GM23338 (cell line): ENCODE measurements at regions not wholly inside any gene's neighbourhood (a gene's known extent, or its start where the extent isn't known, plus 50 kb on each side); places are given as distances from the start of the nearest gene placed in this dataset.

Source experiments
- ATAC-seq: fragments of 200-7000 bp; cut with Tn5 transposase; 3 replicates; pipeline ENCODE4 v1.9.1; 2020
- DNase-seq: peaks from one replicate; pipeline ENCODE4 v3.0.0-alpha.2; 2015; ENCODE audit warnings: low spot score
- H2AFZ ChIP-seq: fragments of 200-600 bp; sonication (generic); 2 replicates; pipeline ENCODE4 v1.8.0; 2016; ENCODE audit warnings: antibody characterized with exemption, mild to moderate bottlenecking, moderate library complexity
- H3F3A ChIP-seq: fragments of 200-600 bp; sonication (generic); replicated peaks from 2 replicates; pipeline ENCODE4 v1.8.0; 2017; ENCODE audit warnings: antibody characterized with exemption, mixed run types, low read depth
- H3K27ac ChIP-seq: fragments of 200-600 bp; sonication (generic); 2 replicates; pipeline ENCODE4 v1.6.1; 2016; ENCODE audit warnings: low read depth
- H3K27me3 ChIP-seq: fragments of 200-600 bp; sonication (generic); 2 replicates; pipeline ENCODE4 v1.8.0; 2016; ENCODE audit warnings: mild to moderate bottlenecking, mixed run types, moderate library complexity; ENCODE audit not compliant: insufficient read depth
- H3K36me3 ChIP-seq: fragments of 200-600 bp; sonication (generic); 2 replicates; pipeline ENCODE4 v1.8.0; 2016; ENCODE audit warnings: mild to moderate bottlenecking; ENCODE audit not compliant: insufficient read depth
- H3K4me1 ChIP-seq: fragments of 200-600 bp; sonication (generic); 2 replicates; pipeline ENCODE4 v1.8.0; 2016; ENCODE audit warnings: mild to moderate bottlenecking, moderate library complexity; ENCODE audit not compliant: insufficient read depth
- H3K4me2 ChIP-seq: fragments of 200-600 bp; sonication (generic); 2 replicates; pipeline ENCODE4 v1.7.1; 2017; ENCODE audit warnings: mixed run types
- H3K4me3 ChIP-seq: fragments of 200-600 bp; sonication (generic); 2 replicates; pipeline ENCODE4 v1.6.1; 2016; ENCODE audit warnings: mixed run types
- H3K79me2 ChIP-seq: fragments of 200-600 bp; sonication (generic); replicated peaks from 2 replicates; pipeline ENCODE4 v1.8.0; 2017; ENCODE audit warnings: mild to moderate bottlenecking; ENCODE audit not compliant: insufficient read depth
- H3K9me2 ChIP-seq: fragments of 200-600 bp; sonication (generic); 2 replicates; pipeline ENCODE4 v1.8.0; 2017; ENCODE audit not compliant: insufficient read depth
- H4K20me1 ChIP-seq: fragments of 200-600 bp; sonication (generic); replicated peaks from 2 replicates; pipeline ENCODE4 v1.8.0; 2017; ENCODE audit warnings: mild to moderate bottlenecking; ENCODE audit not compliant: insufficient read depth
- H3K27ac Mint-ChIP-seq: 2 replicates; pipeline ENCODE4 v1.8.0; 2020; ENCODE audit warnings: inconsistent platforms, mild to moderate bottlenecking, moderate library complexity, mixed read lengths
- H3K27me3 Mint-ChIP-seq: 3 replicates; pipeline ENCODE4 v1.8.0; 2022; ENCODE audit warnings: low read depth, mild to moderate bottlenecking, moderate library complexity, mixed read lengths, inconsistent platforms; ENCODE audit not compliant: insufficient read depth, poor library complexity
- H3K36me3 Mint-ChIP-seq: 3 replicates; pipeline ENCODE4 v1.8.0; 2021; ENCODE audit warnings: low read depth, mild to moderate bottlenecking, inconsistent platforms, moderate library complexity, mixed read lengths
- H3K4me1 Mint-ChIP-seq: 3 replicates; pipeline ENCODE4 v1.8.0; 2020; ENCODE audit warnings: mild to moderate bottlenecking, inconsistent platforms, mixed read lengths
- H3K4me3 Mint-ChIP-seq: 3 replicates; pipeline ENCODE4 v1.8.0; 2021; ENCODE audit warnings: moderate library complexity, mild to moderate bottlenecking, inconsistent platforms, mixed read lengths
- H3K9me3 Mint-ChIP-seq: 3 replicates; pipeline ENCODE4 v1.8.0; 2020; ENCODE audit warnings: moderate library complexity, mild to moderate bottlenecking, inconsistent platforms, mixed read lengths
- CREB1 ChIP-seq: fragments of 250-450 bp; sonication (Bioruptor Pico); IDR thresholded peaks from 2 replicates; pipeline ENCODE4 v1.5.0; 2020; ENCODE audit warnings: low read depth, mild to moderate bottlenecking, moderate library complexity
- CTCF ChIP-seq, 2 experiments: fragments of 200-600 bp in 1 of 2; sonication (generic) in 1 of 2; conservative IDR thresholded peaks; 2 replicates each; pipeline versions ENCODE4 v1.5.1 to v1.6.1; 2016 to 2017; ENCODE audit warnings: antibody characterized with exemption in 2 of 2, low read depth in 2 of 2, mild to moderate bottlenecking in 2 of 2, moderate library complexity in 1 of 2
- EZH2phosphoT487 ChIP-seq: fragments of 200-600 bp; sonication (generic); IDR thresholded peaks from one replicate; pipeline ENCODE4 v1.8.1; 2018; ENCODE audit warnings: antibody characterized with exemption; ENCODE audit not compliant: unreplicated experiment
- POLR2AphosphoS5 ChIP-seq: IDR thresholded peaks from 2 replicates; pipeline ENCODE4 v1.6.1; 2016; ENCODE audit warnings: antibody characterized with exemption, low read depth
- ZNF114 ChIP-seq: fragments of 250-450 bp; sonication (Bioruptor Pico); IDR thresholded peaks from 2 replicates; pipeline ENCODE4 v1.5.0; 2020; ENCODE audit warnings: mild to moderate bottlenecking, moderate library complexity
- ZNF331 ChIP-seq: fragments of 250-450 bp; sonication (Bioruptor Pico); IDR thresholded peaks from 2 replicates; pipeline ENCODE4 v1.5.0; 2020; ENCODE audit warnings: low read depth, mild to moderate bottlenecking, moderate library complexity
- ZNF462 ChIP-seq: fragments of 250-450 bp; sonication (Bioruptor Pico); IDR thresholded peaks from 2 replicates; pipeline ENCODE4 v1.5.0; 2020; ENCODE audit warnings: mild to moderate bottlenecking, moderate library complexity
- TF ChIP-seq, protein P1 (sequence below): IDR thresholded peaks from one replicate; pipeline ENCODE4 v1.6.1; 2018; ENCODE audit warnings: antibody characterized with exemption; ENCODE audit not compliant: unreplicated experiment
- TF ChIP-seq, protein P2 (sequence below): IDR thresholded peaks from 2 replicates; pipeline ENCODE4 v1.6.1; 2016; ENCODE audit warnings: antibody characterized with exemption

DNA sequence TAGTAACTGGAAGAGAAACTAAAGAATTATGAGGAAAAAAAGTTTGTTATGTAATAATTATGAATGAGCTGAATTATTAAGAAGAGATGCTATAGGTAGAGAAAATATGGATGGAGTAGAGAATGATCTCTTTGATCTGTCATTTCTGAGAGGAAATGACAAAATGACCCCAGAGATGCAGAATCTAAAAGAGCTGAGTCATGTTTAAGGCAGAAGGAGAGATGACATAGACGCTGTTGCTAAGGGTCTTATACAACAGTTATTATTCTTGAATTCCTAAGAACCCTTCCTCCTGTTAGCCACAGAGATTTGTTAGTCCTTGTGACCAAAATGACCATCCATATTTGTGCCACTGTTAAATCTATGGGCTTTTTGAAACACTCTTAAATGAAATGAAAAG is 58.3 kb upstream of the FREM2 start (continued):
- TF ChIP-seq, protein P1, sequence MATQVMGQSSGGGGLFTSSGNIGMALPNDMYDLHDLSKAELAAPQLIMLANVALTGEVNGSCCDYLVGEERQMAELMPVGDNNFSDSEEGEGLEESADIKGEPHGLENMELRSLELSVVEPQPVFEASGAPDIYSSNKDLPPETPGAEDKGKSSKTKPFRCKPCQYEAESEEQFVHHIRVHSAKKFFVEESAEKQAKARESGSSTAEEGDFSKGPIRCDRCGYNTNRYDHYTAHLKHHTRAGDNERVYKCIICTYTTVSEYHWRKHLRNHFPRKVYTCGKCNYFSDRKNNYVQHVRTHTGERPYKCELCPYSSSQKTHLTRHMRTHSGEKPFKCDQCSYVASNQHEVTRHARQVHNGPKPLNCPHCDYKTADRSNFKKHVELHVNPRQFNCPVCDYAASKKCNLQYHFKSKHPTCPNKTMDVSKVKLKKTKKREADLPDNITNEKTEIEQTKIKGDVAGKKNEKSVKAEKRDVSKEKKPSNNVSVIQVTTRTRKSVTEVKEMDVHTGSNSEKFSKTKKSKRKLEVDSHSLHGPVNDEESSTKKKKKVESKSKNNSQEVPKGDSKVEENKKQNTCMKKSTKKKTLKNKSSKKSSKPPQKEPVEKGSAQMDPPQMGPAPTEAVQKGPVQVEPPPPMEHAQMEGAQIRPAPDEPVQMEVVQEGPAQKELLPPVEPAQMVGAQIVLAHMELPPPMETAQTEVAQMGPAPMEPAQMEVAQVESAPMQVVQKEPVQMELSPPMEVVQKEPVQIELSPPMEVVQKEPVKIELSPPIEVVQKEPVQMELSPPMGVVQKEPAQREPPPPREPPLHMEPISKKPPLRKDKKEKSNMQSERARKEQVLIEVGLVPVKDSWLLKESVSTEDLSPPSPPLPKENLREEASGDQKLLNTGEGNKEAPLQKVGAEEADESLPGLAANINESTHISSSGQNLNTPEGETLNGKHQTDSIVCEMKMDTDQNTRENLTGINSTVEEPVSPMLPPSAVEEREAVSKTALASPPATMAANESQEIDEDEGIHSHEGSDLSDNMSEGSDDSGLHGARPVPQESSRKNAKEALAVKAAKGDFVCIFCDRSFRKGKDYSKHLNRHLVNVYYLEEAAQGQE: no peak

- no peaks in the 10 kb centered on the region for H3K27me3 Mint-ChIP-seq
- H3K4me1 ChIP-seq: peaks cover 7% of the 10 kb centered on the region; the same call in 1 of the 2 replicates
- no peaks in the 10 kb centered on the region for H3K79me2 ChIP-seq
- H3F3A ChIP-seq: no peaks in the 10 kb centered on the region
- no peak for ATAC-seq
- peaks cover 20% of the 10 kb centered on the region for H3K4me1 Mint-ChIP-seq
- no peaks in the 10 kb centered on the region for H3K36me3 ChIP-seq
- no peaks in the 10 kb centered on the region for H4K20me1 ChIP-seq
- no peaks in the 10 kb centered on the region for H3K36me3 Mint-ChIP-seq
- H3K4me3 Mint-ChIP-seq: no peak overlapping the region
- H3K9me3 Mint-ChIP-seq: no peaks in the 10 kb centered on the region
- no peaks in the 10 kb centered on the region for H3K9me2 ChIP-seq
- no peak overlapping the region for H3K4me2 ChIP-seq
- peak overlapping the region; percentile 11 for H3K27ac Mint-ChIP-seq
- no peak overlapping the region for H2AFZ ChIP-seq
- DNase-seq: no peak
- H3K27ac ChIP-seq: no peak overlapping the region
- no peaks in the 10 kb centered on the region for H3K27me3 ChIP-seq
- H3K4me3 ChIP-seq: no peak overlapping the region
- TF ChIP-seq ZNF331 (no peak), CREB1 (no peak), ZNF462 (CRISPR knock-in tag) (no peak), CTCF (conservative IDR thresholded peaks at IDR 0.05; ENCODE audit: low read depth in 2 of 2) (no peak), ZNF114 (CRISPR knock-in tag) (no peak), POLR2AphosphoS5 (no peak), EZH2phosphoT487 (no peak)
- TF ChIP-seq, protein P1: no peak
- TF ChIP-seq, protein P2, sequence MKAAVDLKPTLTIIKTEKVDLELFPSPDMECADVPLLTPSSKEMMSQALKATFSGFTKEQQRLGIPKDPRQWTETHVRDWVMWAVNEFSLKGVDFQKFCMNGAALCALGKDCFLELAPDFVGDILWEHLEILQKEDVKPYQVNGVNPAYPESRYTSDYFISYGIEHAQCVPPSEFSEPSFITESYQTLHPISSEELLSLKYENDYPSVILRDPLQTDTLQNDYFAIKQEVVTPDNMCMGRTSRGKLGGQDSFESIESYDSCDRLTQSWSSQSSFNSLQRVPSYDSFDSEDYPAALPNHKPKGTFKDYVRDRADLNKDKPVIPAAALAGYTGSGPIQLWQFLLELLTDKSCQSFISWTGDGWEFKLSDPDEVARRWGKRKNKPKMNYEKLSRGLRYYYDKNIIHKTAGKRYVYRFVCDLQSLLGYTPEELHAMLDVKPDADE: no peak
Observed at GRCh38 chr13:38630780-38631179, 56.1 kb upstream of the FREM2 start.
